IMR-90 (cell line): ENCODE measurements at regions not wholly inside any gene's neighbourhood (a gene's known extent, or its start where the extent isn't known, plus 50 kb on each side); places are given as distances from the start of the nearest gene placed in this dataset.

Source experiments
- ATAC-seq: fragments of 200-7000 bp; cut with Tn5 transposase; 2 replicates; pipeline ENCODE4 v1.9.1; 2020; ENCODE audit warnings: low read depth, mild to moderate bottlenecking, moderate library complexity
- BruUV-seq: library from RNA; stranded (reverse); fragments of 400-500 nt; replicated peaks from 2 replicates; lab custom pipeline; 2021; lab: Mats Ljungman, UMichigan
- CTCF ChIA-PET: fragments of 300-600 bp; formaldehyde crosslinking; extraction: SDS; loops from one replicate; lab custom pipeline; 2021; ENCODE audit warnings: antibody characterized with exemption; lab: Yijun Ruan, JAX
- POLR2A ChIA-PET: fragments of 300-600 bp; sonication (Branson Sonifier 250); formaldehyde crosslinking; loops from one replicate; lab custom pipeline; 2022; ENCODE audit warnings: antibody characterized with exemption; ENCODE audit not compliant: unreplicated experiment; lab: Charles Lee
- DNase-seq: peaks from one replicate; pipeline ENCODE4 v3.0.0; 2013
- H2AFZ ChIP-seq: replicated peaks from 2 replicates; pipeline ENCODE3; 2013; ENCODE audit warnings: low read length, mild to moderate bottlenecking; ENCODE audit not compliant: poor library complexity
- H2AK5ac ChIP-seq: 2 replicates; pipeline ENCODE4 v1.6.1; 2013; ENCODE audit warnings: low read depth, low read length, inconsistent platforms
- H2AK9ac ChIP-seq: replicated peaks from 2 replicates; pipeline ENCODE3; 2013; ENCODE audit warnings: mild to moderate bottlenecking, low read depth, low read length, moderate library complexity; ENCODE audit not compliant: poor library complexity
- H2BK120ac ChIP-seq: 2 replicates; pipeline ENCODE4 v1.6.1; 2013; ENCODE audit warnings: low read depth, low read length, inconsistent platforms
- H2BK15ac ChIP-seq: 3 replicates; pipeline ENCODE4 v1.6.1; 2013; ENCODE audit warnings: low read depth, low read length, inconsistent platforms
- H2BK20ac ChIP-seq: 2 replicates; pipeline ENCODE4 v1.6.1; 2013; ENCODE audit warnings: low read depth, mild to moderate bottlenecking, inconsistent platforms, low read length, moderate library complexity
- H2BK5ac ChIP-seq: 2 replicates; pipeline ENCODE4 v1.6.1; 2013; ENCODE audit warnings: mild to moderate bottlenecking, low read depth, low read length, inconsistent platforms; ENCODE audit not compliant: poor library complexity, severe bottlenecking
- H3K14ac ChIP-seq: replicated peaks from 2 replicates; pipeline ENCODE4 v1.6.1; 2013; ENCODE audit warnings: low read depth, low read length, inconsistent platforms
- H3K18ac ChIP-seq: 2 replicates; pipeline ENCODE4 v1.6.1; 2013; ENCODE audit warnings: low read depth, low read length, control low read depth
- H3K23ac ChIP-seq: 2 replicates; pipeline ENCODE4 v1.6.1; 2013; ENCODE audit warnings: low read depth, low read length, inconsistent platforms
- H3K27ac ChIP-seq: 2 replicates; pipeline ENCODE4 v1.5.1; 2013; ENCODE audit warnings: mild to moderate bottlenecking, control low read depth, low read length; ENCODE audit not compliant: insufficient read depth
- H3K27me3 ChIP-seq: 2 replicates; pipeline ENCODE4 v1.6.1; 2013; ENCODE audit warnings: low read length; ENCODE audit not compliant: control insufficient read depth, insufficient read depth
- H3K36me3 ChIP-seq: 2 replicates; pipeline ENCODE4 v1.6.1; 2013; ENCODE audit warnings: low read length, mixed read lengths; ENCODE audit not compliant: control insufficient read depth, insufficient read depth
- H3K4ac ChIP-seq: 2 replicates; pipeline ENCODE4 v1.6.1; 2013; ENCODE audit warnings: low read depth, low read length, inconsistent platforms
- H3K4me1 ChIP-seq: 2 replicates; pipeline ENCODE4 v1.6.1; 2013; ENCODE audit warnings: low read length, mixed read lengths; ENCODE audit not compliant: control insufficient read depth, insufficient read depth
- H3K4me2 ChIP-seq: 2 replicates; pipeline ENCODE4 v1.6.1; 2013; ENCODE audit warnings: low read depth, mild to moderate bottlenecking, control low read depth, low read length, moderate library complexity
- H3K4me3 ChIP-seq: 2 replicates; pipeline ENCODE4 v1.5.1; 2013; ENCODE audit warnings: low read depth, mild to moderate bottlenecking, control low read depth, low read length, moderate library complexity; ENCODE audit not compliant: insufficient read depth
- H3K56ac ChIP-seq: 2 replicates; pipeline ENCODE4 v1.6.1; 2013; ENCODE audit warnings: low read length, inconsistent platforms; ENCODE audit not compliant: insufficient read depth; ENCODE audit errors: extremely low read depth
- H3K79me1 ChIP-seq, 2 experiments: 2 replicates each; pipeline ENCODE4 v1.6.1; 2013; ENCODE audit warnings: low read length in 2 of 2, inconsistent platforms in 1 of 2, low read depth in 1 of 2
- H3K9ac ChIP-seq: 2 replicates; pipeline ENCODE4 v1.6.1; 2013; ENCODE audit warnings: low read depth, low read length, control low read depth
- H3K9me1 ChIP-seq: 2 replicates; pipeline ENCODE4 v1.6.1; 2013; ENCODE audit warnings: low read length, inconsistent platforms; ENCODE audit not compliant: insufficient read depth
- H3K9me3 ChIP-seq: 2 replicates; pipeline ENCODE4 v1.6.1; 2013; ENCODE audit warnings: low read length; ENCODE audit not compliant: control insufficient read depth, insufficient read depth
- H4K20me1 ChIP-seq: 2 replicates; pipeline ENCODE4 v1.6.1; 2013; ENCODE audit warnings: low read length, inconsistent platforms; ENCODE audit not compliant: insufficient read depth
- H4K5ac ChIP-seq: 2 replicates; pipeline ENCODE4 v1.6.1; 2013; ENCODE audit warnings: mild to moderate bottlenecking, low read depth, low read length, control low read depth
- H4K8ac ChIP-seq, 2 experiments: 2 replicates each; pipeline ENCODE4 v1.6.1; 2013; ENCODE audit warnings: low read depth in 2 of 2, low read length in 2 of 2, control low read depth in 1 of 2, inconsistent platforms in 1 of 2
- H4K91ac ChIP-seq: 2 replicates; pipeline ENCODE4 v1.6.1; 2013; ENCODE audit warnings: low read depth, low read length, inconsistent platforms; ENCODE audit not compliant: insufficient read depth
- MAFK ChIP-seq: IDR thresholded peaks from 2 replicates; pipeline ENCODE4 v1.6.1; 2012; ENCODE audit warnings: low read depth, low read length, improper control_type of control experiment
- MXI1 ChIP-seq: IDR thresholded peaks from 2 replicates; pipeline ENCODE4 v1.6.1; 2012; ENCODE audit warnings: low read depth, mild to moderate bottlenecking, low read length, moderate library complexity, borderline replicate concordance
- RAD21 ChIP-seq: IDR thresholded peaks from 2 replicates; pipeline ENCODE4 v1.6.1; 2012; ENCODE audit warnings: low read length, improper control_type of control experiment
- RCOR1 ChIP-seq: IDR thresholded peaks from 2 replicates; pipeline ENCODE4 v1.6.1; 2012; ENCODE audit warnings: mild to moderate bottlenecking, low read length, improper control_type of control experiment; ENCODE audit not compliant: insufficient replicate concordance
- WGBS, 2 experiments: methylation state at CpG; one replicate each; pipeline versions ENCODE4 v1.1.5 to v1.1.7; 2013; ENCODE audit warnings: missing lambda C conversion rate in 2 of 2; ENCODE audit not compliant: insufficient read length in 1 of 2; ENCODE audit errors: extremely low coverage in 2 of 2; 5-methylcytosine and 5-hydroxymethylcytosine counted together
- dilution Hi-C: fragments of 300-500 bp; cut with HindIII; formaldehyde crosslinking; loops from one replicate; pipeline ENCODE4 v1.14.3; 2018; ENCODE audit warnings: low sequenced_read_pairs; ENCODE audit not compliant: unreplicated experiment
- in situ Hi-C: fragments of 300-500 bp; cut with MboI; formaldehyde crosslinking; loops from 3 replicates; pipeline ENCODE4 v1.14.3; 2019; ENCODE audit warnings: low sequenced_read_pairs, inconsistent platforms, mixed read lengths
- intact Hi-C: fragments of 100-400 bp; cut with micrococcal nuclease; formaldehyde crosslinking; loops from 2 replicates; pipeline ENCODE4 v1.10.0; 2022
- TF ChIP-seq, protein P1 (sequence below): conservative IDR thresholded peaks from 2 replicates; pipeline ENCODE4 v1.5.1; 2012; ENCODE audit warnings: mild to moderate bottlenecking, low read depth, low read length, improper control_type of control experiment

DNA sequence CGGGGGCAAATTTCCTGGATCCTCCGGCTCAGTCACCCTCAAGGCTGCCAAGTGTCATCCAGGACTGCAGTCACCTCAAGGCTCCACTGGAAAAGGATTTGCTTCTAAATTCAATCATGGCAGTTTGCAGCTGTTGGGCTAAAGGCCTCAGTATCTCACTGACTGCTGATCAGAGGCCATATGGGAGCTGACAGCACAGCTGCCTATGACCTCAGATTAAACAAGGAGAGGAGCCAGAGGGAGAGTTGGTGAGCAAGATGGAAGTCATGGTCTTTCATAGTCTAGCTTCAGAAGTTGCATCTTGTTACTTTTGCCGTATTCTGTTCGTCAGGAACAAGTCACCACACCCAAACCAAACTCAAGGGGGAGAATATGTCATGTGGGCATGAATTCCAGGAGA is 849.7 kb downstream of the UQCRFS1 start:
- H3K27ac ChIP-seq = no peak overlapping the region
- H3K4me1 ChIP-seq = no peaks in the 10 kb centered on the region
- dilution Hi-C loops (no loop called here), in situ Hi-C loops (no loop called here), intact Hi-C loops (no loop called here)
- H3K23ac ChIP-seq = no peak overlapping the region
- H4K5ac ChIP-seq = no peak overlapping the region
- H3K14ac ChIP-seq = no peak overlapping the region
- H3K4me3 ChIP-seq = no peak overlapping the region
- H4K91ac ChIP-seq = no peak overlapping the region
- no peak overlapping the region for H2BK120ac ChIP-seq
- no peak overlapping the region for H2BK15ac ChIP-seq
- H3K36me3 ChIP-seq = no peaks in the 10 kb centered on the region
- H3K79me1 ChIP-seq = no peaks in the 10 kb centered on the region
- no peaks in the 10 kb centered on the region for H3K27me3 ChIP-seq
- no peak overlapping the region for H3K4ac ChIP-seq
- H3K9me1 ChIP-seq = no peaks in the 10 kb centered on the region
- no peak overlapping the region for H3K18ac ChIP-seq
- no peak overlapping the region for H4K8ac ChIP-seq
- ChIA-PET POLR2A (no interaction called here), CTCF (no interaction called here)
- TF ChIP-seq RCOR1 = no peak
- TF ChIP-seq, protein P1, sequence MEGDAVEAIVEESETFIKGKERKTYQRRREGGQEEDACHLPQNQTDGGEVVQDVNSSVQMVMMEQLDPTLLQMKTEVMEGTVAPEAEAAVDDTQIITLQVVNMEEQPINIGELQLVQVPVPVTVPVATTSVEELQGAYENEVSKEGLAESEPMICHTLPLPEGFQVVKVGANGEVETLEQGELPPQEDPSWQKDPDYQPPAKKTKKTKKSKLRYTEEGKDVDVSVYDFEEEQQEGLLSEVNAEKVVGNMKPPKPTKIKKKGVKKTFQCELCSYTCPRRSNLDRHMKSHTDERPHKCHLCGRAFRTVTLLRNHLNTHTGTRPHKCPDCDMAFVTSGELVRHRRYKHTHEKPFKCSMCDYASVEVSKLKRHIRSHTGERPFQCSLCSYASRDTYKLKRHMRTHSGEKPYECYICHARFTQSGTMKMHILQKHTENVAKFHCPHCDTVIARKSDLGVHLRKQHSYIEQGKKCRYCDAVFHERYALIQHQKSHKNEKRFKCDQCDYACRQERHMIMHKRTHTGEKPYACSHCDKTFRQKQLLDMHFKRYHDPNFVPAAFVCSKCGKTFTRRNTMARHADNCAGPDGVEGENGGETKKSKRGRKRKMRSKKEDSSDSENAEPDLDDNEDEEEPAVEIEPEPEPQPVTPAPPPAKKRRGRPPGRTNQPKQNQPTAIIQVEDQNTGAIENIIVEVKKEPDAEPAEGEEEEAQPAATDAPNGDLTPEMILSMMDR = no peak
- TF ChIP-seq MAFK = no peak
- TF ChIP-seq RAD21 = no peak
- no peak for TF ChIP-seq MXI1
- no peak overlapping the region for H3K56ac ChIP-seq
- BruUV-seq = no TSS peak
- H3K9me3 ChIP-seq = peaks cover 12% of the 10 kb centered on the region
- H3K9ac ChIP-seq = no peak overlapping the region
- no peak overlapping the region for H2BK5ac ChIP-seq
- no peak overlapping the region for H3K4me2 ChIP-seq
- no peak overlapping the region for H2BK20ac ChIP-seq
- no peak overlapping the region for H2AFZ ChIP-seq
- no peak overlapping the region for H2AK5ac ChIP-seq
- no peak overlapping the region for H2AK9ac ChIP-seq
- DNase-seq (no peak), ATAC-seq (no peak)
- no peaks in the 10 kb centered on the region for H4K20me1 ChIP-seq
- 44% methylated on average over 2 of the region's 4 CpGs; no CpG with 5 or more reads in 1 of the 2 experiments for WGBS, 2 experiments
